GM12891 (cell line): ENCODE measurements at regions not wholly inside any gene's neighbourhood (a gene's known extent, or its start where the extent isn't known, plus 50 kb on each side); places are given as distances from the start of the nearest gene placed in this dataset.

ENCODE experiments used
- POLR2A ChIP-seq: IDR thresholded peaks from 2 replicates; pipeline ENCODE4 v1.6.1; 2011; ENCODE audit warnings: low read depth, low read length, control low read depth
- POLR2AphosphoS5 ChIP-seq: IDR thresholded peaks from 2 replicates; pipeline ENCODE4 v1.6.1; 2011; ENCODE audit warnings: low read depth, low read length, control low read depth

GRCh38 chr9:14547245-14548060 is 145.8 kb downstream of the ZDHHC21 start:
- TF ChIP-seq POLR2AphosphoS5 (no peak), POLR2A (no peak)
